ENCODE measurements at regions not wholly inside any gene's neighbourhood (a gene's known extent, or its start where the extent isn't known, plus 50 kb on each side); places are given as distances from the start of the nearest gene placed in this dataset.
"Not testable (repeated sequence)": the region's sequence is repeated elsewhere in the genome, so short reads cannot be mapped to it uniquely, and the experiment has no call there.

- H3K9me3 ChIP-seq (ENCODE audit: insufficient read depth, low read depth, low read length); H3K79me2 ChIP-seq (ENCODE audit: insufficient read depth, low read length); H3K4me1 ChIP-seq (ENCODE audit: insufficient read depth, low read length); H3K27me3 ChIP-seq (ENCODE audit: insufficient read depth, low read length); H3K9ac ChIP-seq (ENCODE audit: low read length); H3K4me3 ChIP-seq (ENCODE audit: insufficient read depth, low read depth, low read length); H2AFZ ChIP-seq (ENCODE audit: low read depth, low read length); H3K27me3 Mint-ChIP-seq (ENCODE audit: low read depth, unreplicated experiment); H3K4me1 Mint-ChIP-seq (ENCODE audit: low read depth, unreplicated experiment); H3K27ac Mint-ChIP-seq (ENCODE audit: unreplicated experiment); FAIRE-seq; H3K36me3 Mint-ChIP-seq (ENCODE audit: low read depth, unreplicated experiment); H3K9me3 Mint-ChIP-seq (ENCODE audit: unreplicated experiment); H4K20me1 ChIP-seq (ENCODE audit: insufficient read depth, low read length); H3K27ac ChIP-seq (ENCODE audit: low read depth, low read length); H3K4me2 ChIP-seq (ENCODE audit: low read length); DNase-seq (ENCODE audit: low read depth); H3K4me3 Mint-ChIP-seq (ENCODE audit: unreplicated experiment); H3K36me3 ChIP-seq (ENCODE audit: insufficient read depth, low read length): not testable (repeated sequence)
Measured at GRCh38 chr16:16519395-16519794, 140.5 kb downstream of the NPIPA7 start.

- not testable (repeated sequence) for H3K27me3 ChIP-seq (ENCODE audit: insufficient read depth, low read length); DNase-seq (ENCODE audit: low read depth); H3K79me2 ChIP-seq (ENCODE audit: insufficient read depth, low read length); H3K27ac Mint-ChIP-seq (ENCODE audit: unreplicated experiment); H3K4me3 ChIP-seq (ENCODE audit: insufficient read depth, low read depth, low read length); H3K27me3 Mint-ChIP-seq (ENCODE audit: low read depth, unreplicated experiment); FAIRE-seq; H3K4me1 ChIP-seq (ENCODE audit: insufficient read depth, low read length); H3K9me3 ChIP-seq (ENCODE audit: insufficient read depth, low read depth, low read length); H3K9ac ChIP-seq (ENCODE audit: low read length); H2AFZ ChIP-seq (ENCODE audit: low read depth, low read length); H3K4me2 ChIP-seq (ENCODE audit: low read length); H3K9me3 Mint-ChIP-seq (ENCODE audit: unreplicated experiment); H3K36me3 ChIP-seq (ENCODE audit: insufficient read depth, low read length); H4K20me1 ChIP-seq (ENCODE audit: insufficient read depth, low read length); H3K4me1 Mint-ChIP-seq (ENCODE audit: low read depth, unreplicated experiment); H3K4me3 Mint-ChIP-seq (ENCODE audit: unreplicated experiment); H3K36me3 Mint-ChIP-seq (ENCODE audit: low read depth, unreplicated experiment); H3K27ac ChIP-seq (ENCODE audit: low read depth, low read length)
Measured at GRCh38 chr16:16521239-16522002, 142.5 kb downstream of the NPIPA7 start.

GRCh38 chr16:16526998-16527397 lies 148.1 kb downstream of the NPIPA7 start:
- H3K36me3 Mint-ChIP-seq (ENCODE audit: low read depth, unreplicated experiment); H3K36me3 ChIP-seq (ENCODE audit: insufficient read depth, low read length); H4K20me1 ChIP-seq (ENCODE audit: insufficient read depth, low read length); H3K27ac ChIP-seq (ENCODE audit: low read depth, low read length); H3K4me3 ChIP-seq (ENCODE audit: insufficient read depth, low read depth, low read length); H3K4me1 ChIP-seq (ENCODE audit: insufficient read depth, low read length); H3K4me2 ChIP-seq (ENCODE audit: low read length); H3K27me3 Mint-ChIP-seq (ENCODE audit: low read depth, unreplicated experiment); H3K9me3 Mint-ChIP-seq (ENCODE audit: unreplicated experiment); H3K9ac ChIP-seq (ENCODE audit: low read length); H3K27me3 ChIP-seq (ENCODE audit: insufficient read depth, low read length); H3K79me2 ChIP-seq (ENCODE audit: insufficient read depth, low read length); H2AFZ ChIP-seq (ENCODE audit: low read depth, low read length); DNase-seq (ENCODE audit: low read depth); H3K27ac Mint-ChIP-seq (ENCODE audit: unreplicated experiment); H3K9me3 ChIP-seq (ENCODE audit: insufficient read depth, low read depth, low read length); H3K4me1 Mint-ChIP-seq (ENCODE audit: low read depth, unreplicated experiment); H3K4me3 Mint-ChIP-seq (ENCODE audit: unreplicated experiment); FAIRE-seq: not testable (repeated sequence)

- not testable (repeated sequence) for FAIRE-seq; H3K27me3 Mint-ChIP-seq (ENCODE audit: low read depth, unreplicated experiment); H3K4me1 ChIP-seq (ENCODE audit: insufficient read depth, low read length); H4K20me1 ChIP-seq (ENCODE audit: insufficient read depth, low read length); H3K36me3 ChIP-seq (ENCODE audit: insufficient read depth, low read length); H3K4me1 Mint-ChIP-seq (ENCODE audit: low read depth, unreplicated experiment); H3K9me3 ChIP-seq (ENCODE audit: insufficient read depth, low read depth, low read length); H3K4me3 Mint-ChIP-seq (ENCODE audit: unreplicated experiment); H2AFZ ChIP-seq (ENCODE audit: low read depth, low read length); H3K4me2 ChIP-seq (ENCODE audit: low read length); H3K36me3 Mint-ChIP-seq (ENCODE audit: low read depth, unreplicated experiment); H3K79me2 ChIP-seq (ENCODE audit: insufficient read depth, low read length); H3K27me3 ChIP-seq (ENCODE audit: insufficient read depth, low read length); H3K27ac ChIP-seq (ENCODE audit: low read depth, low read length); DNase-seq (ENCODE audit: low read depth); H3K9me3 Mint-ChIP-seq (ENCODE audit: unreplicated experiment); H3K9ac ChIP-seq (ENCODE audit: low read length); H3K27ac Mint-ChIP-seq (ENCODE audit: unreplicated experiment); H3K4me3 ChIP-seq (ENCODE audit: insufficient read depth, low read depth, low read length)
Measured at GRCh38 chr16:16530744-16531143, 151.8 kb downstream of the NPIPA7 start.

GRCh38 chr16:16535565-16535964 lies 156.6 kb downstream of the NPIPA7 start:
- not testable (repeated sequence) for H3K79me2 ChIP-seq (ENCODE audit: insufficient read depth, low read length); H3K27me3 ChIP-seq (ENCODE audit: insufficient read depth, low read length); H3K27me3 Mint-ChIP-seq (ENCODE audit: low read depth, unreplicated experiment); H3K4me1 ChIP-seq (ENCODE audit: insufficient read depth, low read length); H3K9me3 ChIP-seq (ENCODE audit: insufficient read depth, low read depth, low read length); DNase-seq (ENCODE audit: low read depth); FAIRE-seq; H3K9ac ChIP-seq (ENCODE audit: low read length); H3K4me3 ChIP-seq (ENCODE audit: insufficient read depth, low read depth, low read length); H3K4me3 Mint-ChIP-seq (ENCODE audit: unreplicated experiment); H3K36me3 ChIP-seq (ENCODE audit: insufficient read depth, low read length); H3K9me3 Mint-ChIP-seq (ENCODE audit: unreplicated experiment); H2AFZ ChIP-seq (ENCODE audit: low read depth, low read length); H4K20me1 ChIP-seq (ENCODE audit: insufficient read depth, low read length); H3K36me3 Mint-ChIP-seq (ENCODE audit: low read depth, unreplicated experiment); H3K27ac Mint-ChIP-seq (ENCODE audit: unreplicated experiment); H3K4me1 Mint-ChIP-seq (ENCODE audit: low read depth, unreplicated experiment); H3K27ac ChIP-seq (ENCODE audit: low read depth, low read length); H3K4me2 ChIP-seq (ENCODE audit: low read length)

GRCh38 chr16:16536151-16536550 lies 157.2 kb downstream of the NPIPA7 start:
- not testable (repeated sequence) for H3K27me3 Mint-ChIP-seq (ENCODE audit: low read depth, unreplicated experiment); H4K20me1 ChIP-seq (ENCODE audit: insufficient read depth, low read length); H3K79me2 ChIP-seq (ENCODE audit: insufficient read depth, low read length); H3K4me1 Mint-ChIP-seq (ENCODE audit: low read depth, unreplicated experiment); H3K4me1 ChIP-seq (ENCODE audit: insufficient read depth, low read length); H3K4me3 ChIP-seq (ENCODE audit: insufficient read depth, low read depth, low read length); H3K27me3 ChIP-seq (ENCODE audit: insufficient read depth, low read length); H2AFZ ChIP-seq (ENCODE audit: low read depth, low read length); H3K36me3 ChIP-seq (ENCODE audit: insufficient read depth, low read length); H3K36me3 Mint-ChIP-seq (ENCODE audit: low read depth, unreplicated experiment); DNase-seq (ENCODE audit: low read depth); H3K9me3 Mint-ChIP-seq (ENCODE audit: unreplicated experiment); H3K9me3 ChIP-seq (ENCODE audit: insufficient read depth, low read depth, low read length); FAIRE-seq; H3K27ac ChIP-seq (ENCODE audit: low read depth, low read length); H3K9ac ChIP-seq (ENCODE audit: low read length); H3K27ac Mint-ChIP-seq (ENCODE audit: unreplicated experiment); H3K4me3 Mint-ChIP-seq (ENCODE audit: unreplicated experiment); H3K4me2 ChIP-seq (ENCODE audit: low read length)

All from astrocyte (in vitro differentiated cells and primary cell).